ENCODE measurements at regions not wholly inside any gene's neighbourhood (a gene's known extent, or its start where the extent isn't known, plus 50 kb on each side); places are given as distances from the start of the nearest gene placed in this dataset.
"Not testable (repeated sequence)": the region's sequence is repeated elsewhere in the genome, so short reads cannot be mapped to it uniquely, and the experiment has no call there.

- no peak for DNase-seq (ENCODE audit: low read depth in 2 of 2)
These were observed 98.1 kb downstream of the NEDD1 start for GRCh38 chr12:97005174-97005573.

- no peak for DNase-seq (ENCODE audit: low read depth in 2 of 2)
These were observed 98.6 kb downstream of the NEDD1 start for GRCh38 chr12:97005646-97006045.

- DNase-seq (ENCODE audit: low read depth in 2 of 2): no peak
These were observed 99.5 kb downstream of the NEDD1 start for GRCh38 chr12:97006585-97006984.

GRCh38 chr12:97016163-97016562 is 109.1 kb downstream of the NEDD1 start:
- DNase-seq (ENCODE audit: low read depth in 2 of 2): no peak

- DNase-seq (ENCODE audit: low read depth in 2 of 2): no peak
These were observed 110.2 kb downstream of the NEDD1 start for GRCh38 chr12:97017213-97017612.

- DNase-seq (ENCODE audit: low read depth in 2 of 2): no peak
These were observed 115.6 kb downstream of the NEDD1 start for GRCh38 chr12:97022536-97023230.

GRCh38 chr12:97024393-97024792 is 117.3 kb downstream of the NEDD1 start:
- DNase-seq (ENCODE audit: low read depth in 2 of 2): no peak

- DNase-seq (ENCODE audit: low read depth in 2 of 2): no peak
These were observed 119.8 kb downstream of the NEDD1 start for GRCh38 chr12:97026901-97027300.

- no peak for DNase-seq (ENCODE audit: low read depth in 2 of 2)
These were observed 120.4 kb downstream of the NEDD1 start for GRCh38 chr12:97027482-97027881.

- DNase-seq (ENCODE audit: low read depth in 2 of 2): no peak
These were observed 131.1 kb downstream of the NEDD1 start for GRCh38 chr12:97038131-97038530.

- DNase-seq (ENCODE audit: low read depth in 2 of 2): no peak
These were observed 131.8 kb downstream of the NEDD1 start for GRCh38 chr12:97038834-97039233.

GRCh38 chr12:97046901-97047300 is 139.8 kb downstream of the NEDD1 start:
- DNase-seq (ENCODE audit: low read depth in 2 of 2): no peak

- no peak for DNase-seq (ENCODE audit: low read depth in 2 of 2)
These were observed 140.3 kb downstream of the NEDD1 start for GRCh38 chr12:97047361-97047760.

- no peak for DNase-seq (ENCODE audit: low read depth in 2 of 2)
These were observed 141.5 kb downstream of the NEDD1 start for GRCh38 chr12:97048421-97049035.

- no peak for DNase-seq (ENCODE audit: low read depth in 2 of 2)
These were observed 143.5 kb downstream of the NEDD1 start for GRCh38 chr12:97050509-97050908.

GRCh38 chr12:97051341-97051740 is 144.3 kb downstream of the NEDD1 start:
- DNase-seq (ENCODE audit: low read depth in 2 of 2): no peak

GRCh38 chr12:97061171-97061570 is 154.1 kb downstream of the NEDD1 start:
- DNase-seq (ENCODE audit: low read depth in 2 of 2): no peak

- no peak for DNase-seq (ENCODE audit: low read depth in 2 of 2)
These were observed 156.4 kb downstream of the NEDD1 start for GRCh38 chr12:97063292-97063935.

- DNase-seq (ENCODE audit: low read depth in 2 of 2): no peak
These were observed 168.3 kb downstream of the NEDD1 start for GRCh38 chr12:97075161-97075933.

- DNase-seq (ENCODE audit: low read depth in 2 of 2): no peak
These were observed 169.0 kb downstream of the NEDD1 start for GRCh38 chr12:97075934-97076630.

GRCh38 chr12:97076912-97077311 is 169.9 kb downstream of the NEDD1 start:
- DNase-seq (ENCODE audit: low read depth in 2 of 2): not testable (repeated sequence)

- no peak for DNase-seq (ENCODE audit: low read depth in 2 of 2)
These were observed 175.0 kb downstream of the NEDD1 start for GRCh38 chr12:97082029-97082428.
